D721Med (cell line): ENCODE measurements at regions not wholly inside any gene's neighbourhood (a gene's known extent, or its start where the extent isn't known, plus 50 kb on each side); places are given as distances from the start of the nearest gene placed in this dataset.

Experiments used
- DNase-seq: peaks from one replicate; pipeline ENCODE4 v3.0.0; 2011; ENCODE audit warnings: low spot score; ENCODE audit not compliant: insufficient read length
- FAIRE-seq: peaks from 2 replicates; lab custom pipeline; 2011; peaks lifted over from hg19 to GRCh38; lab: Jason Lieb, UNC
- CTCF ChIP-seq: IDR thresholded peaks from 2 replicates; pipeline ENCODE4 v1.5.1; 2012; ENCODE audit warnings: mild to moderate bottlenecking, control low read depth; ENCODE audit not compliant: insufficient read depth; ENCODE audit errors: missing control alignments

- FAIRE-seq: no peak
- no peak for DNase-seq
- TF ChIP-seq CTCF: no peak
Measured at GRCh38 chr14:31968107-31968810, 108.8 kb upstream of the ARHGAP5 start.

GRCh38 chr14:31968956-31969698 is 108.0 kb upstream of the ARHGAP5 start:
- no peak for DNase-seq
- TF ChIP-seq CTCF: no peak
- FAIRE-seq: no peak

DNA sequence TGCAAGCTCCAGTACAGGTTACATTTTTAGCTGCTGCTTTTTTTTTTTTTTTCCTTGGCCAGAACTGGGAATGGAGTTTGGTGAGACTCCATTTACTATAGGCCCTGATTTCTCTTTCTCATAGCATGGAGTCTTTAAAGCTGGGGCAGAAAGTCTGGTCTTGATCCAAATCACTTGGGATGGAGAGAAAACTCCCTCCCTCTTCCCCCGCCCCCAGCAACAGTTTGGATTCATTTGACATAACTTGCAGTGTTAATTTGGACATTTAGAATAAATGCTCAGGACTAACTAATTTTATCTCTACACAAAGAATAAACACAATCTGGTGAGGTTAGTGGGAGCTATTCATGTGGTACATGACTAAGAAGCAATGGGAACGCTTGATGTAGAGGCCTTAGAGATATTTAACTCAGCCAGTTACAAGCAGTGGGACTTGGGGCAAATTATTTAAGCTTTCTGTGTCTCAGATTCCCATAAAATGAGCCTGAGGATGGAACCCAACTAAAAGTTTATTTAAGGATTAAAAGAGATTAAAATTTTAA is 107.3 kb upstream of the ARHGAP5 start:
- DNase-seq (no peak), FAIRE-seq (no peak)
- TF ChIP-seq CTCF: no peak

DNA sequence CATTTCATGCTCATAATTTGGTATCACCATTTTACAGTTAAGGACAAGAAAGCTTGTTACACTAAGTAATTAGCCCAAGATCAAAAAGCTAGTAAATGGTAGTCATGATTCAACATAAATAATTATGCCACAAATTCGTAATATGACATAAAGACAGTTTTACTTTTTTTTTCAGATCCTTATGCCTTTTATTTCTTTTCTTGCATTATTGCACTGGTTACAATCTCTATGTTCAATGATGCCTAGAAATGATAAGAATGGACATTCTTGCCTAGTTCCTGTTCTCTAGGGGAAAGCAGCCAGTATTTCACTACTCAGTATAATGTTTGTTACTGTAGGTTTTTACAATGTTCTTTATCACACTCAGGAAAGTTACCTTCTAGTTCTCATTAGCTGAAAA is 106.4 kb upstream of the ARHGAP5 start:
- DNase-seq (no peak), FAIRE-seq (no peak)
- TF ChIP-seq CTCF: no peak

GRCh38 chr14:31971612-31972011 is 105.5 kb upstream of the ARHGAP5 start:
- no peak for TF ChIP-seq CTCF
- FAIRE-seq: no peak
- DNase-seq: no peak

DNA sequence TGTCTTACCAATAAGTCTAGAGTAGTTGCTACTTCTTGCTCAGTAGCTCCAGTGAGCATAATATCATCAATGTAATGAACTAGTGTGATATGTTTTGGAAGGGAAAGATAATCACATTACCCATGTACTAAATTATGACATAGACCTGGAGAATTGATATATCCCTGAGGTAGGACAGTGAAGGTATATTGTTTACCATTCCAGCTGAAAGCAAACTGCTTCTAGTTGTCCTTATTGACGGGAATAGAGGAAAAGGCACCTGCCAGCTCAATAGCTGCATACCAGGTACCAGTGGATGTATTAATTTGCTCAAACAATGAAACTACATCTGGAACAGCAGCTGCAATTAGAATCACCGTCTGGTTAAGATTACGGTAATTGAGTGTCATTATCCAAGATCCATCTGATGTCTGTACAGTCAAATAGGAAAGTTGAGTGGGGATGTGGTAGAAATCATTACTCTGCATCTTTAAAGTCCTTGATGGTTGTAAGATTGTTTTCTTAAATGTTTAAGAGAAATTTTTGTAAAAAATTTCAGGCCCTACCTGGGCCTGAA is 100.0 kb upstream of the ARHGAP5 start:
- no peak for FAIRE-seq
- no peak for DNase-seq
- TF ChIP-seq CTCF: no peak
